Urothelium cell line (cell line): ENCODE measurements at regions not wholly inside any gene's neighbourhood (a gene's known extent, or its start where the extent isn't known, plus 50 kb on each side); places are given as distances from the start of the nearest gene placed in this dataset.

Source experiments
- DNase-seq: peaks from one replicate; pipeline ENCODE4 v3.0.0; 2011; ENCODE audit warnings: low spot score, mixed read lengths
- FAIRE-seq: peaks from 2 replicates; lab custom pipeline; 2011; peaks lifted over from hg19 to GRCh38; lab: Jason Lieb, UNC

DNA sequence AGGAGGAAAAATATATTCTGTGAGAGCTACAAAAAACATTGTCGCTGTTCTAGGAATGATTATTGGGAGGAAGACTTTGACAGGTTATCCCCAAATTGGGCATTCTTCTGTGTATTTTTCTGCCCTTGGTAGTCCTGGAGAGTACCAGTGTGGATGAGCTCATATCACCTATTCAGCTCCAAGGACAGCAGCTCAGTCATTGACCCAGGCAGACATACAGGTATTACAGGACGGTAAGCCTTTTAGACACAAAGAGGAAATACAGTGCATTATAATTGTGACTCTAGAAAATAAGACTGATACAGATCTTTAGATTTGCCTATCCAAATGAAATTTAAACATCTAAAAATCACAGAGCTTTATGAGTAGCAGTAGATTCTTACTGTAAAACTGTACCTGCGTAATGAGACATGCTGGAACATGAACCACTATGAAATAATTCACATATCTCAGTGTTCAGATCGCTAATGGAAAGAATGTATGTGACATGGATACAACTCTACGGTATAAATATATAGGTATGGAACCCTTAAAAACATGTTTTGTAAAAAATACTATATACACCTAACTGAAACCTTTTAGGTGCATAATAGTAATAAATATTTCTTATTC, 56.0 kb downstream of the PLK2 start:
- no peak for FAIRE-seq

DNA sequence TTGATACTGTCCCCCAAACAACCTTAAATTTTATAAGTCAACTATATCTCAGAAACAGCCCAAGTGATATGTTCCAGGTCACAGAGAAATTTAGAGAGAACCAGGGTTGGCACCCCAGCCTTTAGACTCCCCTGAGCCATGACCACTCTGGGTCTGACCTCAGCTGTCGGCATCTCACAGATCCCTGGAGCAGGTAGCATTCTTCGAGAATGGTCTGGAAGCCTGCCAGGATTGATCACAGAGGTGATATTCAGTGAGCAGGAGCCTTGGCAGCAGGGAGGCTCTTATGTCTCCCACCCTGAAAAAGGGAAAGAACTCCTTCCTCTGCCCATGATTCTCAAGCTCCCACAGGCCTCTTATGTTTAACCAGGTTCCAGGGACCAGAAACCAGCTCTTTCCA, 58.2 kb downstream of the PLK2 start:
- FAIRE-seq = no peak

More for the DNA sequence above, 56.0 kb downstream of the PLK2 start:
- DNase-seq = no peak

GRCh38 chr5:58400737-58401136, 59.1 kb downstream of the PLK2 start:
- FAIRE-seq (no peak), DNase-seq (no peak)

More for the DNA sequence above, 58.2 kb downstream of the PLK2 start:
- no peak for DNase-seq

GRCh38 chr5:58399951-58400350, 59.9 kb downstream of the PLK2 start:
- FAIRE-seq (no peak), DNase-seq (no peak)

DNA sequence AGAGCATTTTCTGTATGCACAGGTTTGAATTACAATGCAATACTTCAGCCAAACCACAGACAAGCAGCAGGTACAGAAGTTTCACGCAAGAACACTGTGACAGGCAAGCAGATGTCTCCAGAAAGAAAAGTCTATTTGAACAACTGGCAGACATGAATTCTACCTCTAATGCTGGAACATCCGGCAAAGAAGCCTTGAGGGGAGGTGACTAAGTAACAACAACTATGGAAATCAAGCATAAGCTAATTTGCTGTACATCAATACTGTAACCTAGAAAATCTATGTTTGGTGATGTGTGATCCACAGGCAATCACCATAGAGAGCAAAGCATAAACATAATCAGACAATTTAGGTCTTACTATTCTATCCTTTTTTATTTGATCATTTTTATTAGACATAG, 65.5 kb downstream of the PLK2 start:
- FAIRE-seq (no peak), DNase-seq (no peak)

- DNase-seq = no peak
- no peak for FAIRE-seq
These were observed 66.2 kb downstream of the PLK2 start for GRCh38 chr5:58393716-58394115.

DNA sequence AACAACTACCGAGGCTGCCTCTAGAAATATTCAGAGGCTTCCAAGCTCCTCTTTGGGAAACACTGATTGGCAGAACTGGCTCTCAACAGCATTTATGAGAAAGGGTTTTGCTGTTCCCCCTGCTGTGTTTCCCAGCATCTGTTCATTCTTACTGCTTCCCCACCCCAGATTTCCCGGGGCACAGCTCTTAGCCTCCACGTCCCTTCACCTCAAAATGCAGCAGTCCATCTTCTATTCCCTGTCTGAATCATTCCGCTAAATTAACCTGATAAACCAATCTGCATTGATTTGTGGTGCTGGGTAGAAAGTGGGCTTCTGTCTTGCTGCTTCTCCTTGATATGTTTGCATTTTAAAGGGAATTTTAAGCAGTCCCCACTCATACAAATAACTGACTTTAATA, 67.4 kb downstream of the PLK2 start:
- DNase-seq = no peak
- FAIRE-seq = no peak

GRCh38 chr5:58383448-58383847, 76.4 kb downstream of the PLK2 start:
- DNase-seq (no peak), FAIRE-seq (no peak)

- DNase-seq = no peak
- no peak for FAIRE-seq
These were observed 77.8 kb downstream of the PLK2 start for GRCh38 chr5:58382131-58382534.

- no peak for FAIRE-seq
- DNase-seq = no peak
These were observed 78.3 kb downstream of the PLK2 start for GRCh38 chr5:58381566-58381965.

- FAIRE-seq = no peak
These were observed 79.2 kb downstream of the PLK2 start for GRCh38 chr5:58380655-58381054.

GRCh38 chr5:58378613-58379390, 81.1 kb downstream of the PLK2 start:
- DNase-seq (no peak), FAIRE-seq (no peak)

More at GRCh38 chr5:58380655-58381054, 79.2 kb downstream of the PLK2 start:
- DNase-seq = no peak

DNA sequence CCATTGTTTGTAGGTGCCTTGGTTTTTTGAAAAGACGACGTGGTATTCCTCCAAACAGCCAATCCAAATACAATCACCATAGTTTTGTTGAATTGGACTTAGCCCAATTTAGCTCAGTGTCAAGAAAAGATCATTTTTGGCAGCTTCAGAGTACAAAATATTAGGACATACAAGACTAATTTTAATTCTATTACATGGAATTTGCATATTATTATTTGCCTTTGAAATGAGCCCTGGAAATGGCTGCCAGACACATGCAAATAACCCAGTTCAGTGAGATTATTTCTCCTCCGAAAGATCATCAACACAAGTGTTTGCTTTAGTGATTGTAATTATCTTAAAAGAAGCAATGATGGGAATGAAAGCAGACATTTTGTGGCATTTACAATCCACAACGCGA, 89.3 kb downstream of the PLK2 start:
- DNase-seq (no peak), FAIRE-seq (no peak)

GRCh38 chr5:58369513-58370190, 90.2 kb downstream of the PLK2 start:
- FAIRE-seq (no peak), DNase-seq (no peak)

DNA sequence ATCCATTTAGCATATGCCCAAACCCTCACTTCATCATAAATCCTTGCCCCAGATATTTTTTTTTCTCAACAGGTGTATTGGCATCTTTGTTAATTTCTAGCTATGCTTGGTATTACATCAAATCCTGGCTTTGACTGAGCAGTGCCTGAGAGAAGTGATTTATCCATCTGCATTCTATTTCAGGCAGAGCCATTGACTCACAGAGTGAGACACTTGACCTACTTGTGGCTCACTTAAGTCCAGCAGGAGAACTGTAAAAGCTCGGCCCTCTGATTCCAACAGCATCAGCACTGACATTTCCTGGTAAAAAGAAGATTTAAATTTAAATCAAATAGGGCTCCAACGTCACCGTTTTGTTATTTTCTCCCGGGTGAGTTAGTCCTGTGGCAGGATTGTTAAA, 93.4 kb downstream of the PLK2 start:
- DNase-seq = no peak
- no peak for FAIRE-seq

DNA sequence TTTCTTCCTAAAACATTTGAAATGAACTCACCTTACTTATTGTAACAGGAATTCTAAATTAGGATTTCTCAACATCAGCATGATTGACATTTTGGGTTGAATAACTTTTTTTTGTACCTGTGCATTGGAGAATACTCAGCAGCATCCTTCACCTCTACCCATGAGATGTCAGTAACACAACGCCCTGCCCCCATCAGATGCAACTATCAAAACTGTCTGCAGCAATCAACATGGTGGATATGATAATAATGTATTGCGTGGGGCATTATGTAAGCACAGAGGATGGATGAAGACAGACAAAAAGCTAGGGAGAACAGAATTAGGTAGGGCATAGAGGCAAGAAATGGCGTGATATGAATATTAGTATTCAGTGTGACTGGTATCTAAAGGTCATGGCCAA, 94.1 kb downstream of the PLK2 start:
- FAIRE-seq = no peak
- DNase-seq = no peak

DNA sequence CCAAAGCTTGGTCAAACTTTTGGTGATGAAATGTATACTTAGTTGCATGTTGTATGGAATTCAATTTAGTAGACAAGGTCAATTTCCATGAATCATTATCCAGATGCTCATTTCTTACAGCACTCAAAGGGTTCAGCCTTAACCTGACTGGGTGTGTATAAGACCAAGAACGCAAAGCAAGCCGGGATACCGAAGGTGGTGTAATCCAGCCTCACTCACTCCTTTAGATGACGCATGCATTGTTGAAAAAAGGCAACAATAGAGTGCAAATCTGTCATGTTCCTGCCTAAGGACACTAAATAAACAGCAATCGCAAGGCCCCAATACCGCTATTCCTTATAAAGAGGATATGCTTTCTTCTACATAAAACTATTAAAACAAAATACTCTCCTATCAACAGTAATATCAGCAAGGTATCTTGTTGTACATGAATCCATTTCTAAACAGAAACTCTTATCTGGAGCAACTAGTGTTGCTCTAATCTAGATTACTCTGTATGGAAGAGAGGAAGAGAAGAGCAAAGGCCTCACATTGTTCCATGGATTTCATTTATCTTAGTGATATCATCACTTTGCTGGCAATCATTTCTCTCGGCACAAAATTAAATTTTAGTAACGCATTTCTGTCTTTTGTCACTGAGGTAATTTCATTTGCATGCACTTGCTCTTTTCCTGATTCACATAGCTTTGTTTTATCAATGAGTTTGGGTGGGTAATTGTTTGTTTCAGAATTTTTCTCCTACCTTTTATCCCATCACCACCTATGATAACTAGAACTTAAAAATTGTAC, 96.2 kb downstream of the PLK2 start:
- FAIRE-seq (no peak), DNase-seq (no peak)

- DNase-seq (no peak), FAIRE-seq (no peak)
These were observed 97.8 kb downstream of the PLK2 start for GRCh38 chr5:58362135-58362534.

GRCh38 chr5:58360794-58361193, 99.1 kb downstream of the PLK2 start:
- FAIRE-seq = no peak

DNA sequence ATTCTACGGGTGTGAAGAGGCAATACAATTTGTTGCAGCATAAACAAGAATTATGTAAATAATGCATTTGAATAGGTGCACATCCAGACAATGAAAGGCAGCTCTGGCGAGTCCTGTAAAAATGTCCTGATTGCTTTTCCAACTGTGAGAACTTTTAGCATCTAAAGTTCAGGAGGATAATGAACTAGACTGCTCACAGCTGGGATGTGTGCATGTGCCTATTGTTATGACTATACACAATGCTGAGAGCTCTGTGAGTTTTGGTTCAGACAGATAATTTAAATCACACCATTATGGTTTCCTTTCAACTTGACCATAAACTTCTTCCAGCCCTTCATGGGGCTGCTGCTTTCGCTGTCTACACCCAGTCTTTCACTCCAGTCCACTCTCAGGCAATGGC, 99.9 kb downstream of the PLK2 start:
- FAIRE-seq (no peak), DNase-seq (no peak)

More at GRCh38 chr5:58360794-58361193, 99.1 kb downstream of the PLK2 start:
- DNase-seq = no peak

- FAIRE-seq (no peak), DNase-seq (no peak)
These were observed 101.2 kb downstream of the PLK2 start for GRCh38 chr5:58358501-58359178.
